RKO (cell line): ENCODE measurements at regions not wholly inside any gene's neighbourhood (a gene's known extent, or its start where the extent isn't known, plus 50 kb on each side); places are given as distances from the start of the nearest gene placed in this dataset.

ENCODE experiments used
- DNase-seq: peaks from one replicate; pipeline ENCODE4 v3.0.0-alpha.2; 2016; ENCODE audit warnings: low spot score

DNA sequence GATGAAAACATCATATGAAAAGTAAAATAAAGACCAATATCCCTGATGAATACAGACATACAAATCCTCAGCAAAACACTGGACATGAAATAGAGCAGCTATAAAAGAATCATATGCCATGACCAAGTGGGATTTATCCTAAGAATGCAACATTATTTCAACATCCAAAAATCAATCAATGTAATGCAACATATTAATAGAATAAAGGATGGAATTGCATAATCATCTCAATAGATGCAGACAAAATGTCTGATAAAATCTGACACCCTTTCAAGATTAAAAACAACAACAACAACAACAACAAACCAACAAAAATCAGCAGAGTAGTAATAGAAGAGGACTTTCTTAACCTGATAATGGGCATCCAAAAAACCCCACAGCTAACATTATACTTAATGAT lies 63.8 kb upstream of the IL1R1 start:
- DNase-seq: no peak

DNA sequence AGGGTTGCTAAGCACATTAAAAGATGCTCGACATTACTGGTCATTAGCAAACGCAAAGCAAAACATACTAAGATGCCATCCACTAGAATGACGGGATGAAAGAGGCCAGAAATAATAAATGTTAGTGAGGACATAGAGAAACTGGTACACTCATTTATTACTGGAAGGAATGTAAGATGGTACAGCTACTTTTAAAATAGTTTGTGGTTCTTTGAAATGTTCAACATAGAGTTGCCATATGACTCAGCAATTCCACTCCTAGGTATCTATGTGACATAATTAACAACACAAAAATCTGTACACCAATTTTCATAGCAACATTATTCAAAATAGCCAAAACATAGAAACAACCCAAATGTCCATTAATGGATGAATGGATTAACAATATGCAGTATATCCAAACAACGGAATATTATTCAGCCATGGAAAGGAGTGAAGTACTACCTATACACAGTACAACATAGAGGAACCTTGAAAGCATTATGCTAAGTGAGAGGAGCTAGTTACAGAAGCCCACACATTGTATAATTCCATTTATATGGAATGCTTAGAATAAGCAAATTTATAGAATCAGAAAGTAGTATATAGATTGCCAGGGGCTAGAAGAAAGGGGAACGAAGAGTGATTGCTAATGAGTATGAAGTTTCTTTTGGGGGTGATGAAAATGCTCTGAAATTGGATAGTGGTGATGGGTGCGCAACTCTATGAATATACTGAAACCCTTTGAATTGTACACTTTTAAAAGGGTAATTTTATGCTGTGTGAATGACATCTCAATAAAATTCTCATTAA lies 61.9 kb upstream of the IL1R1 start:
- peak; percentile 5 for DNase-seq

DNA sequence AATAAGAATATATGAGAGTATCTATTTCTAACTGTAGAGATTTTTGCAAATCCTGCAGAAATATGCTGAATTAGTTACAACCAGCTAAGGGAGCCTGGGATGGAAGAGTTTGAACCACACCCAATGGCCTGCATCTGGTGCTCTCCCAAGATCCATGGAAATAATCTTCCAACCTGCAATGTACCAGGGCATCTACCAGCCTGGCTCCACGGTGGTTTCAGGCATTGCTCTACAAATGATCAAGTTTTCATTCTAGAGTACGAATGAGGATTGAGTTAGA lies 61.4 kb upstream of the IL1R1 start:
- DNase-seq: no peak

DNA sequence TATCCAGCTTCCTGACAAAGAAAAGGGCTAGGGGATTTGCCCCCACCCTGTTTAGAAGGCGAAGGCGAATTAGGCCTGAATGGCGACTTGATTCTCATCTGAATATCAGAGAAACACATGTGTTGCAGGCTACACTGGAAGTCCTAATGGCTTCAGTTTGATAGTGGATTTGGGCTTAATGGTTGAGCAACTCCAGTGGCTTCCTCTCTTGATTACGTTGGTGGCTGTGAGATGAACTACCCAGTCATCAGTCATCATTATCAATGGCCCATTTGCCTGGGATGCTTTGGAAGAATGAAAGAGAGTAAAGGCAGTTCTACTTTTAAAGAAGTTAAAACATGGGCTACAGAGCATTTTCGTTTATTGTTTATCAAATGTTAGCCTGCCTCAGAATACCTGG lies 60.9 kb upstream of the IL1R1 start:
- DNase-seq: no peak

DNA sequence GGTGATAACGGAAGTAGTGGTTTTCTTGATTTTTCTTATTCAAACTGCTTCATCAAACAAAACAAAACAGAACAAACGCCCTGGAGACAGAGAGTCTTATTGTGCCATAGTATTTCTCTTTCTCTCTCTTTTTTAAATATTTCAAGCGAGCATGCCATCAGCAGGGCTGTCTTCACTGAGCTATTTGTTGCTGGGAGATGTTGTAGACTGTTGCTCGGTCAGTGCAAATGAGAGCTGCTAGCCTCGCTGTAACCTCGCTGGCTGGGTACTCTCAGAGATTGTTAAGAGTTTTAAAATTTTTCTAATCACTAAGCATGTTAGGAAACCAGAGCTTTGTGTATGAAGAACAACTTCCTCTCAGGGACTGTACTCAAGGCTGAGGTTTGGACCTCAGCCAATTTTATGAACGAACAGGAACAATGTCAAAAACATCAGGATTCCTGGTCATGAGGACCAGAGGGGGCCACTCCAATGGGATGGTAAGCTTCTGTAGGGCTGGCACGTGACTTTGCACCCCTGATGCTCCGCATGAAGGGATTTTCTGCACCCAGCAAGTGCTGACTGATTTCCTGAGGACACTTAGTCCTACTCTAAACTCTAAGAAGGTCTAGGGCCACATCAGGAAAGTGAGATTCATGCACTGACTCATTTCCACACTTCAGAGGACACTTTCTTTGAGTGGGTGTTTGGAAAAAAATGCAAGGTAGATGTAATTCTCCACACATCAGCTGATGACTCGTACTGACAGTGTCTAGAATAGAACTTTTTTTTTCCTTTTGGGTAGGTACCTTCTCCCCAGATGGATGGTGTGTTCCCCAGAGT lies 59.8 kb upstream of the IL1R1 start:
- peak; percentile 52 for DNase-seq

DNA sequence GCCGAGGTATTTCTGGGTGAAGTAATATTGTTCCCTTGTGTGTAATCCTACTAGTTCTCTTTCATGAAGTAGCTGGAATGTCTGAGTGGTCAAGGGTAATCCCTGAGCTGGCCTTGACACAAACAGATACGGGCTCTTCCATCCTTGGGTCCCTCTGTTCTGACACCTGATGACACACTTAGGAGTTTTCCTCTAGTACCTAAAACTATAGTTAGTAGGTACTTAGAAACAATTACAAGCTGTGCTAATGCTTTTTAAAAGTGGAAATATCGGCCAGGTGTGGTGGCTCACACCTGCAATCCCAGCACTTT lies 59.2 kb upstream of the IL1R1 start:
- DNase-seq: no peak

DNA sequence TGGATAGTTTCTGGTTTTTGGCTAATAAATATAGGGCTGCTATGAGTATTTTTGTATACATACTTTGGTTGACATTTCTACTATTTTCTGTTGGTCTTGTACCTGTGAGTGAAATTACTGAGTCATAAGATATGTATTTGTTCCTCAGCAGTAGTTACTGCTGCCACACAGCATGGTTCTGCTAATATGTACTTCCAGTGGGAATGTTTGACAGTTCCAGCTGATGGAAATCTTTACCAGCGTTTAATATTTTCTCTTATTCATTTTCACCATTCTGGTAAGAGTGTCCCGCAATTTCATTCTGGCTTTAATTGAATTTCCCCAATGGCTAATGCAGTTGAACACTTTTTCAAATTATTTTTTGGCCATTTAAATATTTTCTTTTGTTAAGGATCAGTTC lies 57.9 kb upstream of the IL1R1 start:
- DNase-seq: no peak

DNA sequence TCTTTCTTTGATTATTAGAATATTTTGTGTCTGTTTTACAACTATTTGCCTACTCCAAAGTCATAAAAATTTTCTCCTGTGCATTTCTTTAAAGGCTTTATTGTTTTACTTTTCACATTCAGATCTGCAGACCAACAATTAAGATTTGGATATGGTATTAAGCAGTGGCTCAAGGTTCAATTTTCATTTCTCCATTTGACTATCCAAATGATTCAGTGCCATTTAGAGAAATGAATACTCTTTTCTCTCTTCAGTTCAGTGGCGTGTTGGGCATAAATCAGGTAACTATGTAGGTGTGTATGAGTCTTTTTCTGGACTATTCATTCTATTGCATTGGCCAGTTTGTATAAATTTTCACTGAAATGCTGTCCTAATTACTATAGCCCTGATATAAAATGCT lies 57.3 kb upstream of the IL1R1 start:
- DNase-seq: no peak

DNA sequence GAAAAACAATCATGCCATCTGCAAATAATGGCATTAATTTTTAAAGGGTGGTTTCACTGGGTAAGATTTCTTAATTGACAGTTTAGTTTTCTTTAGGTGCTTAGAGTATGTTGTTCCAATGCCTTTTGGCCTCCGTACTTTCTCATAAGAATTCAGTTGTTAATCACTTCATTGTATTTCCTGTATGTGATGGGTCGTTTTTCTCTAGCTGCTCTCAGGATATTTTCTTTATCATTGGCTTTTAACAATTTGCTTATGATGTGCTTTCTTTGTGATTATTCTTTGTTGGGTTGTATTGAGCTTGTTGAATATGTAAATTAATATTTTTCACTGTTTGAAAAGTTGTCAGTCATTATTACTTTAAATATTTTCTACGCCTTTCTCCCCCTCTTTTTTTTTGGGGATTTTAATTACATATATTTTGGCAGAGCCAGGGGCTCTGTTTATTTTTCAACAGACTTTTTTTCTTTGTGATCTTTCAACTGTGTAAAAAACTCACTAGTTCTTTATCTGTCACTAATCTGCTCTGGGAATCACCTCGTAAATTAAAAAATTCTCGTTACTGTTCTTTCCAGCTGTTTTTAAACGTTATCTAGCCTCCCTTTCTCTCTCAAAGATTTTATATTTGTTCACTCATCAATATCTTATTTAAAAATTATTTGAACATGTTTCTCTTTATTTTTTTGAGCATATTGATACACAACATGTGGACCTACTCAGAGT lies 56.2 kb upstream of the IL1R1 start:
- DNase-seq: no peak

DNA sequence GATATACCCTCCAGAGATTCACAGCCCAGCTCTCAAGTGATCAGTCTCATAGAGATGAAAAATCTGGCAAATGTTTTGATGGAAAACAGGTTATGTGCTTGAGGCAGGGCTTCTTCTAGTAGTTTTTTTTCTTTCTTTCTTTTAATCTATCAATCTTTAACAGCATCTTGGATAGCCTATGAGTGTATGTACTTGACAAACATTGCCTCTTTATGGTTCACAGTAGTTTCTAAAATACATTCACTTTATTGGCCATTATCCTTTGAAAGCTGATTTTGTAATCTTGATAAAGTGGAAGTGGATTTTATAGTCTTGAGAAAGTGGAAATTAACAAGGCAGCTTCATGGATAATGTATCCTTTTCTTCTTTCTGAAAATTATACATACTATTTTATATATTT lies 51.4 kb upstream of the IL1R1 start:
- no peak for DNase-seq

DNA sequence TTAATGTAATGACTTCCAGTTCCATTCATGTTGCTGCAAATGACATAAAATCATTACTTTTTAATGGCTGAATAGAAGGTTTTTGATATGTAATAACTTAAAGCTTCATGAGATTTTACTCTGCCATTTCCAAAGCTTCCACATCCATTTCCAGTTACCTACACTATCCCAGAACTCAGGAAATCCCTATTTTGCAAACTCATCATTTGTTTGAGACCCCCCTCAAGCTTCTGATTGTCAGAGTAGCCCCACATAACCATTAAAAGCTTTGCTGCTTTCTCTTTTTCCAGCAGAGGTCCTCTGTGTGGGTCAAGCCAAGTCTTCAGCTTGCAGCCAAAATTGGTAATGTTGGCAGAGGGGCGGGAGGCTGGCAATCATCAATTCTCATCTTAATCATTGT lies 50.6 kb upstream of the IL1R1 start:
- no peak for DNase-seq

DNA sequence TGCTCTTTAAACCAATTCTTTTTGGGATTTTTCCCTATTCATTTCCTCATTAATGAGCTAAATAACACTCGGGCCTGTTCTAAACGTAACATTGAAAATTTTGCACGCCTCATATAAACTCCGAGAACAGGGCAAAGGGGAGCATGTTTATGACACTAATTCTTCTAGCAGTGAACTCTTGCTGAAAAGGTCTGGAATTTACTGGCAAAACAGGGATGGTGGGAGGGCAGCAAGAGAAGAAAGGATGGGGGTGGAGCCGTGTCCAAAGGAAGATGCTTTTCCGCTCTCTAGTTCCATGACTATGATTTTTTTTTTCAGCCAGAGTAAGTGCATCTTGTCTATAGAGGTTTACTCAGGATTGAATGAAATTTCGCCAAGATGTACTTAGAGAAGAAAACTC lies 50.0 kb upstream of the IL1R1 start:
- no peak for DNase-seq
